ENCODE measurements at regions not wholly inside any gene's neighbourhood (a gene's known extent, or its start where the extent isn't known, plus 50 kb on each side); places are given as distances from the start of the nearest gene placed in this dataset.
"Not testable (repeated sequence)": the region's sequence is repeated elsewhere in the genome, so short reads cannot be mapped to it uniquely, and the experiment has no call there.

DNA sequence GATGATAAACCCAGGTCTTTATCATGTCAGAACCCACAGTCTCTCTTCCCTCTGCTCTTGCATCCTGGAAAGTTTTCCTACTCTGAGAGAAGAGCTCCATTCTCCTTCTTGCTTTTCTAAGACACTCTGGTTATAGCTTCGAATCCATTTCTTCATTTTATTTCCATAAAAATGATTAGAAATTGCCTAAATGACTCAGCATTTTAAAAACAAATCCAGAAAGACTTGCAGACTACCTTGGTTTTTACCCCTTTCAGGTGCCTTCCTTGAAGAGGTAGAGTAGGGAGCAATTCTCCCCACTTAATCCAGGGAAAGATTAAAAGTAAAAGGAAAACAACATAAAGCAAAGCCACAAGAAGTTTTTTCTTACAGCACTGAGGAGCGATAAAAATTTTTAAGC lies 1256.0 kb downstream of the ROBO1 start:
- DNase-seq, result no peak

DNA sequence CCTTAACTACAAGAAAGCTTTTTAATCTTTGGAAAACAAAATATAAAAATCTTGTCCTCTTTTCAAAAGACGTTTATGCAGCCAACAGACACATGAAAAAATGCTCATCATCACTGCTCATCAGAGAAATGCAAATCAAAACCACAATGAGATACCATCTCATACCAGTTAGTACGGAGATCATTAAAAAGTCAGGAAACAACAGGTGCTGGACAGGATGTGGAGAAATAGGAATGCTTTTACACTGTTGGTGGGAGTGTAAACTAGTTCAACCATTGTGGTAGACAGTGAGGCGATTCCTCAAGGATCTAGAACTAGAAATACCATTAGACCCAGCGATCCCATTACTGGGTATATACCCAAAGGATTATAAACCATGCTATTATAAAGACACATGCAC lies 1255.0 kb downstream of the ROBO1 start:
- DNase-seq, result not testable (repeated sequence)

DNA sequence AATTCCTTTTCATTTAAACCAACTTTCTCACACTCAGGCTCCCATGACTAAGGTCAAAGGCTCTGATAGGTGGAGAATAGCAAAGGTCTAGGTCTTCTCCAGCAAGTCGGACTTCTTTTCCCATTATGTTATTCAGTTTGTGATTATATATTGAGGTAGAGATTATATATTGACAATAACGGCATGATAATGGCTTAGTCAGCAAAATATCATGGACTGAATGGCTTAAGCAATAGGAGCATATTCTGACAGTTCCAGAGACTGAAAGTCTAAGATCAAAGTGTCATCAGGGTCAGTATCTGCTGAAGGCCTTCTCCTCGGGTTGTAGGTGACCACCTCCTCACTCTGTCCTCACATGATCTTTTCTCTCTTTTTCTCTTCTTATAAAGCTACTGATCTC lies 1251.4 kb downstream of the ROBO1 start:
- DNase-seq, result no peak

DNA sequence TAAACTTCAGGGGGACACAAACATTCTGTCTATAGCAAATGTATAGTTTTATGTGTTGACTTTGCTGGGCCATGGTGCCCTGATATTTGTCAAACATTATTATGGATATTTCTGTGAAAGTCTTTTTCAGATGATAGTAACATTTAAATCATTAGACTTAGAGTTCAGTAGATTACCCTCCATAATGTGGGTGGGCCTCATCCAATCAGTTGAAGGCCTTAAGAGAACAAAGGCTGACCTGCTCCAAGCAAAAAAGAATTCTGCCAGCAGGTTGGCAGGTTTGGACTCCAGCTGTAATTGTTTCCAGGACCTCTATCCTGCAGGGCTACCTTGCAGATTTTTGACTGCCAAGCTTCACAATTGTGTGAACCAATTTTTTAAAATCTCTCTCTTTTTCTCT lies 1250.9 kb downstream of the ROBO1 start:
- no peak for DNase-seq

DNA sequence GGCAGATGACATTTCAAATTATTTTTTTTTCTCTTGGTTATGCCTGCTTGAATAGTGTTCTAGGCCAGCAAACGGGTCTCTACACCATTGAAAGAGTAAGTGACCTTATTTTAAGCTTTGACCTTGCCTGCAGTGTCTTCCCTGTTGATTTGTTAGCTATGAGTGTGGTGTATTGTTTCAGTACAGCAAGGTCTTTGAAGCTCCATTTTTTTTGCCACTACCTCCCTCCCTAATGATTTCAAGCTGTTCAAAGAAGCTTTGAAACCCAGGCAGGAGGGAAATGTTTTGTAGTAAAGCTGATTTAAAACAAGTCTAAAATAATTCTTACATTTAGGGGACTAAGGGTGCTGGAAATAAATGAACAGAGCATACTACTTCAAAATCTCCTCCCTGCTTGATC lies 1249.8 kb downstream of the ROBO1 start:
- no peak for DNase-seq

DNA sequence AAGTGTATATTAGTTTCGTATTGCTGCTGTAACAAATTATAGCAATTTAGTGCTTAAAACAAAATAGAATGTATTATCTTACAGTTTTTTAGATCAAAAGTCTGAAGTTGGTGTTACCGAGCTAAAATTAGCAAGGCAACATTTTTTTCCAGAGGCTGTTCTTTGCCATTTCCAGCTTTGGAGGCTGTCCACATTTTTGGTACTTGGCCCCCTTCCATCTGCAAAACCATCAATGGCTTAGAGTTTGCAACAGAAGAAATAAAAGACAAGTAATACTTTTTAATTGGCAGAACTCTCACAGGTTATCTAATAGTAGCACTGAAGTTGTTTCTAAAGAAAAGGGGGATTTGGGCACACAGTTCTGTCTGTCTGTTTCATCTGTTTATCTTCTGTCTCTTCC lies 1248.5 kb downstream of the ROBO1 start:
- DNase-seq, result peak in 1 of 56 donors; percentile 1

DNA sequence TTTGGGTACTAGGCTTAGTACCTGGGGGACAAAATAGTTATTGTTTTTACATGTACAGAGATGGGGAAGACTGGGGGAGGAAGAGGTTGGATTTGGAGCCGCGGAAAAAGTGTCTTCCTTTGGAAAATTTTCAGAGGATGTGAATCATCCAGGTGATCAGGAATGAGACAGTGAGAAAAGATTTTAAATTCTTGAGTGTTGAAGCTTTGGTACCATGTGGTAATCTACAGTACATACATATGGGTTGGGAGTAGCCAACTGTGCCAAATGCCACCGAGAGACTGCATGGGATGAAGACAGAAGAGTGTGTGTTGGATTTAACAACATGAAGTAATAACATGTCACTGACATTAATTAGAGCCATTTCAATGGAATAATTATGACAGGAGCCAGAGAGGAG lies 1238.2 kb downstream of the ROBO1 start:
- no peak for DNase-seq

DNA sequence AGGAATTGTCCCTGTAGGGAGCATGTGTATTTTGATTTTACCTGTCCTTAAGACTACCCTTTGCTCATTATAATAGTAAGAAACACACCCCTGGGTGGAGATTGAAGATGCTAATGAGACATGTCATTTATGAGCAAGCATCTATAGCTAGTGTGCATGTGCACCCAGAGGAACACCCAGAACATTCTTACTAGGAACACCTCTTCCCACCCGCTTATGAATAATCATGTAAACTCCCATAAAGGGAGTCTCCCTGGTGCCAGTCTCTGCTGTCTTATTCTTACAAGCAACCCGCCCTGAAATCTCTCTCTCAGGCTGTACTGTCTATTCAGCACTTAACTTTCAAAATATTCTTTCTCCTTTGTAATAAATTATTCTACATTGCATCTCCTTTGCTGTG lies 1227.3 kb downstream of the ROBO1 start:
- no peak for DNase-seq

DNA sequence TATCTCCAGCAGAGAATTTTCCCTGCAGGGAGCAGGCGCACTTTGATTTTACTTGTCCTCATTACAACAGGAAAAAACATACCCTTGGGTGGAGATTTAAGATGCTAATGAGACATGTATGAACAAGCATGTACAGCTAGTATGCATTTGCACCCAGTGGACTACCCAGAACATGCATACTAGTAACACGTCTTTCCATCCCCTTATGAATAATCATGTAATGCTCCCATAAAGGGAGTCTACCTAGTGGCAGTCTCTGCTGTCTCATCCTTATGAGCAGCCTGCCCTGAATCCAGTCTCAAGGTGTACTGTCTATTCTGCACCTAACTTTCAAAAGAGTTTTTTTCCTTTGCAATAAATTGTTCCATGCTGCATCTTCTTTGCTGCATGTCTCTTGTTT lies 1222.0 kb downstream of the ROBO1 start:
- DNase-seq, result no peak

Data from amygdala (tissue), 56 donors.